GM19099 (cell line): ENCODE measurements at regions not wholly inside any gene's neighbourhood (a gene's known extent, or its start where the extent isn't known, plus 50 kb on each side); places are given as distances from the start of the nearest gene placed in this dataset.

ENCODE experiments used
- POLR2A ChIP-seq: IDR thresholded peaks from 3 replicates; pipeline ENCODE4 v1.6.1; 2011; ENCODE audit warnings: low read depth; ENCODE audit not compliant: insufficient read length; ENCODE audit errors: extremely low read depth

GRCh38 chr3:17985658-17986347 is 243.4 kb upstream of the TBC1D5 start:
- no peak for TF ChIP-seq POLR2A

- TF ChIP-seq POLR2A, result no peak
These were observed 240.7 kb upstream of the TBC1D5 start for GRCh38 chr3:17983106-17983505.

- no peak for TF ChIP-seq POLR2A
These were observed 239.9 kb upstream of the TBC1D5 start for GRCh38 chr3:17982211-17982880.

GRCh38 chr3:17980863-17981262 is 238.4 kb upstream of the TBC1D5 start:
- no peak for TF ChIP-seq POLR2A

- no peak for TF ChIP-seq POLR2A
These were observed 237.5 kb upstream of the TBC1D5 start for GRCh38 chr3:17979911-17980310.

GRCh38 chr3:17979252-17979651 is 236.8 kb upstream of the TBC1D5 start:
- no peak for TF ChIP-seq POLR2A

- no peak for TF ChIP-seq POLR2A
These were observed 231.9 kb upstream of the TBC1D5 start for GRCh38 chr3:17974206-17974841.

GRCh38 chr3:17972959-17973906 is 230.8 kb upstream of the TBC1D5 start:
- TF ChIP-seq POLR2A, result no peak

GRCh38 chr3:17972476-17972875 is 230.0 kb upstream of the TBC1D5 start:
- TF ChIP-seq POLR2A, result no peak

GRCh38 chr3:17972030-17972429 is 229.6 kb upstream of the TBC1D5 start:
- TF ChIP-seq POLR2A, result no peak

- no peak for TF ChIP-seq POLR2A
These were observed 227.6 kb upstream of the TBC1D5 start for GRCh38 chr3:17969985-17970568.

- TF ChIP-seq POLR2A, result no peak
These were observed 226.8 kb upstream of the TBC1D5 start for GRCh38 chr3:17969244-17969643.

- no peak for TF ChIP-seq POLR2A
These were observed 225.6 kb upstream of the TBC1D5 start for GRCh38 chr3:17967953-17968607.

GRCh38 chr3:17967111-17967510 is 224.7 kb upstream of the TBC1D5 start:
- no peak for TF ChIP-seq POLR2A
